OCI-LY1 (cell line): ENCODE measurements at regions not wholly inside any gene's neighbourhood (a gene's known extent, or its start where the extent isn't known, plus 50 kb on each side); places are given as distances from the start of the nearest gene placed in this dataset.

Source experiments
- EZH2 ChIP-seq: fragments of 200-600 bp; sonication (generic), shearing (Covaris generic); IDR thresholded peaks from 2 replicates; pipeline ENCODE4 v1.8.0; 2017; ENCODE audit warnings: borderline replicate concordance, mixed run types, mild to moderate bottlenecking, antibody characterized with exemption, low read length, moderate library complexity, mixed read lengths
- TF ChIP-seq, protein P1 (sequence below): fragments of 200-600 bp; sonication (generic), shearing (Covaris generic); IDR thresholded peaks from 2 replicates; pipeline ENCODE4 v1.5.1; 2017; ENCODE audit warnings: mild to moderate bottlenecking, antibody characterized with exemption, low read length, moderate library complexity, mixed read lengths

DNA sequence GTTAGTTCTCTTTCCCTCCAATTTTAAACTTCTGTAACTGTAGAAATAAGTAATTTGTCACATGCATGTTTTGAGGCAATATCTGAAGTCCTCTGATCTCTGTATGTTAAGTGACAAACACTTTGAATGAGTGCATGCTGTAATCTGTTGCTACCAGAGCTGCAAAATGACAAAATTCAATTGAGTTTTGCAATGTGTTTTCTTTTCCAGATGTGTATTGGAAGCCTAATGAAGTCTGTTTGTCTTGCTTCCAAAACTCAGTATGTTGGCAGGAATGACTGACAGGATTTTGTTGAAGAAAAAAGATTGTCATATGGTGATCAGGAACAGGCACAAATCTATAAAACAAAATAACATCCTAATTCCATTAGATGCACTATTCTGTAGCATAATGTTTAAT lies 561.6 kb upstream of the CDH8 start:
- TF ChIP-seq, protein P1, sequence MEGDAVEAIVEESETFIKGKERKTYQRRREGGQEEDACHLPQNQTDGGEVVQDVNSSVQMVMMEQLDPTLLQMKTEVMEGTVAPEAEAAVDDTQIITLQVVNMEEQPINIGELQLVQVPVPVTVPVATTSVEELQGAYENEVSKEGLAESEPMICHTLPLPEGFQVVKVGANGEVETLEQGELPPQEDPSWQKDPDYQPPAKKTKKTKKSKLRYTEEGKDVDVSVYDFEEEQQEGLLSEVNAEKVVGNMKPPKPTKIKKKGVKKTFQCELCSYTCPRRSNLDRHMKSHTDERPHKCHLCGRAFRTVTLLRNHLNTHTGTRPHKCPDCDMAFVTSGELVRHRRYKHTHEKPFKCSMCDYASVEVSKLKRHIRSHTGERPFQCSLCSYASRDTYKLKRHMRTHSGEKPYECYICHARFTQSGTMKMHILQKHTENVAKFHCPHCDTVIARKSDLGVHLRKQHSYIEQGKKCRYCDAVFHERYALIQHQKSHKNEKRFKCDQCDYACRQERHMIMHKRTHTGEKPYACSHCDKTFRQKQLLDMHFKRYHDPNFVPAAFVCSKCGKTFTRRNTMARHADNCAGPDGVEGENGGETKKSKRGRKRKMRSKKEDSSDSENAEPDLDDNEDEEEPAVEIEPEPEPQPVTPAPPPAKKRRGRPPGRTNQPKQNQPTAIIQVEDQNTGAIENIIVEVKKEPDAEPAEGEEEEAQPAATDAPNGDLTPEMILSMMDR = no peak
- TF ChIP-seq EZH2 = no peak
